D721Med (cell line): ENCODE measurements at regions not wholly inside any gene's neighbourhood (a gene's known extent, or its start where the extent isn't known, plus 50 kb on each side); places are given as distances from the start of the nearest gene placed in this dataset.
A peak's percentile ranks its signal among the peaks of the same experiment; 100 is the strongest.
"Not testable (repeated sequence)": the region's sequence is repeated elsewhere in the genome, so short reads cannot be mapped to it uniquely, and the experiment has no call there.

Experiments
- DNase-seq: peaks from one replicate; pipeline ENCODE4 v3.0.0; 2011; ENCODE audit warnings: low spot score; ENCODE audit not compliant: insufficient read length
- FAIRE-seq: peaks from 2 replicates; lab custom pipeline; 2011; peaks lifted over from hg19 to GRCh38; lab: Jason Lieb, UNC
- CTCF ChIP-seq: IDR thresholded peaks from 2 replicates; pipeline ENCODE4 v1.5.1; 2012; ENCODE audit warnings: mild to moderate bottlenecking, control low read depth; ENCODE audit not compliant: insufficient read depth; ENCODE audit errors: missing control alignments

DNA sequence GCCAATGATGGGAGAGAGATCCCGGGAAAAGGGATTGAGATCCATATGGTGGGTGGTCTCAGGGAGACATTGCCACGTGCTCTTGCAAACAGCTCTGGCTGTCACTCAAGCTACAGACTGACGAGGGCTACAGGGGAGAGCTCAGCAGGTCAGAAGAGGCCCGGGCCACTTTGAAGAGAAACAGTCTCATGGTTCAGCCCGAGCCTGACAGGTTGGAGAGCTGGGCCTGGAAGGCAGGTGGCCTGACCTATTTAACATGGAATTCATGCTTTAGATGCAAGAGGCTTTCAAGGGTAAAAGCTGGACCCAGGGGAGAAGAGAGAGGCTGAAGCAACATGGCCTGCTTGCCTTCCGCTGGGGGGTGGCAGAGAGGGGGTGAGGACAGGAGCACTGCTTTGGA, 81.0 kb upstream of the BRD7 start:
- DNase-seq (no peak), FAIRE-seq (no peak)
- no peak for TF ChIP-seq CTCF

- no peak for TF ChIP-seq CTCF
- FAIRE-seq (no peak), DNase-seq (no peak)
These were observed 80.2 kb upstream of the BRD7 start for GRCh38 chr16:50448981-50449380.

- TF ChIP-seq CTCF: peak; percentile 14
- peak; percentile 23 for DNase-seq
- FAIRE-seq: no peak
These were observed 79.7 kb upstream of the BRD7 start for GRCh38 chr16:50448522-50448921.

DNA sequence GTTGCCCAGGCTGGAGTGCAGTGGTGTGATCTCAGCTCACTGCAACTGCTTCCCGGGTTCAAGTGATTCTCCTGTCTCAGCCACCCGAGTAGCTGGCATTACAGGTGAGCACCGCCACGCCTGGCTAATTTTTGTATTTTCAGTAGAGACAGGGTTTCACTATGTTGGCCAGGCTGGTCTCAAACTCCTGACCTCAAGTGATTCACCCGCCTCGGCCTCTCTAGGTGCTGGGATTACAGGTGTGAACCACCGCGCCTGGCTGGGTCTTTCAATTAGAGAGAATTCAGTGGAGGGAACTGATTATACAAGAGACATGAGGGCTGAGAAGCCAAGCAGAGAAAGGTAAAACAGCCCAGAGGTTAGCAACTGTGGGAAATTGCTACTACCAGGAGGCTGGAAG, 78.6 kb upstream of the BRD7 start:
- DNase-seq, FAIRE-seq: not testable (repeated sequence)

DNA sequence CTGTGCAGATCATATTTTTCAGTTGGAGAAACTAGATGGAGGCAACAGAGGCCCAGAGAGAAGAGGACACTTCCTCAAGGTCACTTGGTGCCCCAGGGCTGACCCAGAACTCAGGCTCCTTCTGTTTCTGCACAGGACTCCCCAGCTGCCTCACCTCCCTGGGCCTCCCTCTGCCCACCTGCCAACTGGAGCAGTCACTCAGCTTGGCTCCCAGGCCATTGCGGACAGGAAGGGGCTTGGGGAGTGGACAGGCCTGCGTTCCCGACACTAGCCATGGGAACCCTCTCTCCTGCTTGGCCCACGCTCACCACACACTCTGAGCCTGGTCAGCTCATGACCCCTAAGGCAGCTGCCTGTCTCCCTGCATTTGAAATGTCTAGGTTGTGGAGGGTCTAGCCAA, 78.1 kb upstream of the BRD7 start:
- TF ChIP-seq CTCF: no peak
- DNase-seq (no peak), FAIRE-seq (no peak)

- TF ChIP-seq CTCF: no peak
- FAIRE-seq (no peak), DNase-seq (no peak)
These were observed 77.1 kb upstream of the BRD7 start for GRCh38 chr16:50445621-50446555.

- no peak for TF ChIP-seq CTCF
- FAIRE-seq (no peak), DNase-seq (no peak)
These were observed 75.7 kb upstream of the BRD7 start for GRCh38 chr16:50444526-50444925.
